SH-SY5Y (cell line): ENCODE measurements at regions not wholly inside any gene's neighbourhood (a gene's known extent, or its start where the extent isn't known, plus 50 kb on each side); places are given as distances from the start of the nearest gene placed in this dataset.

ENCODE experiments used
- GATA2 ChIP-seq: IDR thresholded peaks from 2 replicates; pipeline ENCODE4 v1.6.1; 2011; ENCODE audit warnings: mild to moderate bottlenecking, low read depth, low read length
- GATA3 ChIP-seq: IDR thresholded peaks from 2 replicates; pipeline ENCODE4 v1.6.1; 2011; ENCODE audit warnings: low read depth, mild to moderate bottlenecking, low read length, moderate library complexity

DNA sequence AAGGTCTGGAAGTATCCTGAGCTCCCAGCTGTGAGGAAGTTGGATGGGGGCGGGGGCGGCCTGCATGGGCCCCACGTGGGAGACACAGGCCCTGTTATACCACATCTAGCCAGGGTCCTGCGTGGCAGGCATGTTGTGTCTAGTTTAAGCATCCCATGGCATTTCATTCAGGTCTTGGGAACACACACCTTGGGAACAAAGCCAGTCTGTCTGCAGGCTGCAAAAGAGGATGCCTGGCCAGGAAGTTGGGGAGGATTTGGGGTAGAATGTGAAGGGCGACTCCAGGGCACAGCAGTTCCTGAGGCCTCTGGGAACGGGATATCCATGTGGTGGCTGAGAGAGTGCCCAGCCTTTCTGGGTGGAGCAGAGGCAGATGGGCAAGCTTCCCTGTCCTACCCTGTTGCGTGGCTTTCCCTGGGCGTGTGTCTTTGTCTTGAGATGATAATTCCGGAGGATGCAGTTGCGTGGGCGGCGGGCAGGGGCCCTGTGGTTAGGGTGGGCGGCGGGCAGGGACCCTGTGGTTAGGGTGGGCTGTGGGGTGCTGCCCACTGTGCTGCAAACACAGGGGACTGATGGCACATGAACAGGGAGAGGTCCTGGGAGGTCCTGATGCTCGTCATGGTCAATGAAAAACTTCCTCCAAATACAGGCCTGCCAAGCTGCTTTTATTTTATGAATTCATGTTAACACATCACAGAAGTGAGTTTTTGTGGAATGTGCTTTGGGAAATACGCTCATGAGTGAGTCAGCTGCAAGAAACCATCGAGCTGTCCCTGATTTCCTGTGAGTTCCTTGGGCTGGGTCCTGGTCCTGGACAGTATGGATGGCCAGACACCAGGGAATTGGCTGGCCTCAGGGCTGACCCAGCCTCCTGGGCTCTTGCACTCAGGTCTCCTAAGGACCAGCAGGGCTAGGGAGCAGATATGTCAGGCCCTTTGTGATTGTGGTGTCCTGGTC is 90.0 kb upstream of the HS6ST1 start:
- TF ChIP-seq GATA3 (no peak), GATA2 (no peak)
